ENCODE measurements at regions not wholly inside any gene's neighbourhood (a gene's known extent, or its start where the extent isn't known, plus 50 kb on each side); places are given as distances from the start of the nearest gene placed in this dataset.

DNA sequence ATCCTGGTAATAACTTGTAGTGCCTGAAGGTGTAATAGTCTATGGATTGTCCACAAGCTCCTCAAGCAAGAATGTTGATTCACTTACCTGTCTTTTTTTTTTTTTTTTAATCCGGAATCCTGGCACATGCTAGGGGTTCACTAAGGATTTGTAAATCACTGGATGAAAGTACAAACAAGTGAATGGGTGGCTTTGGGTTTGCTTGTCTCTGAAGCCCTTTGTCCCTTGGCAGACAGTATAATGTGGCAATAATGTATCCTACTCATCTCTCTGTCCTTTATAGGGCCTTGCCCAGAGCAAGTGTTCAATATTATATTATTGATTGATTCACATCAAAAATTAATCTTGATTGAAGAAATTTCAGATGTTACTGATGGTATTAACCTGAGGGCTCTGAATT is 334.0 kb upstream of the CPEB2 start:
- no peak for DNase-seq

DNA sequence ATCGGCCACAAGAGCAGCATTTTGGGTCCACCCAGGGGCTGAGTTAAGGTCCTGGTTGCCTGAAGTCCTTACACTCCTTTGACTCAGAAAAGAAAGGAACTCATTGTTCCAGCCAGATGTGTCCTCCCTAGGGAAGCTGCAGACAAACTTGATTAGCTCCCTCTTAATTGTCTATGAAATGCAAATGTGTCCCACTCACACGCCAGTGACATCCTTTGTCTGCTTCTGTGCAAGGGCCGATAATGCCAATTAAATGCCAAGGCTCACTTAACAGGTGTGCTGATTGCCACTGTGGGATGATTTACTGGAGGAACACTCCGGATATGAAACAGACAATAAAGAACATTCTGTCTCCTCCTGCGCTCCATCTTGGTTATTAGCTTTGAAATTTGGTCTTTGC is 332.9 kb upstream of the CPEB2 start:
- no peak for DNase-seq

DNA sequence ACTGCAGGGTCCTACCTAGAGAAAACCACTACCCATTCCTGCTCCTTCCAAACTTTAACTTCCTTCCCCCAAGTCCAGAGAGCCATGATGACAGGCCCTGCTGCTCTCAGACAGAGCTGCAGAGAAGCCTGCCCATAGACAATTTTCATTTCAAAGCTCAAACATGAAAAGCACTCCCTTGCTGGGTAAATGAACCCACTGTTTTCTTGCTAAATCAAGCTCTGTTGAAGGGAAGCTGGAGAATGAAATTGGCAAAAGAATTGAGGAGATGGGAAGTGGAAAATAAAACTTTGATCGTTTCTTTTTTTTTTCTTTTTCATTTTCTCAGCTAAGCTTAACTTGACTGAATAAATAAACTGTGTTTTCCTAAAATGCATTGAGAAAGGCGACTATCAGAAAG is 331.1 kb upstream of the CPEB2 start:
- no peak for DNase-seq

DNA sequence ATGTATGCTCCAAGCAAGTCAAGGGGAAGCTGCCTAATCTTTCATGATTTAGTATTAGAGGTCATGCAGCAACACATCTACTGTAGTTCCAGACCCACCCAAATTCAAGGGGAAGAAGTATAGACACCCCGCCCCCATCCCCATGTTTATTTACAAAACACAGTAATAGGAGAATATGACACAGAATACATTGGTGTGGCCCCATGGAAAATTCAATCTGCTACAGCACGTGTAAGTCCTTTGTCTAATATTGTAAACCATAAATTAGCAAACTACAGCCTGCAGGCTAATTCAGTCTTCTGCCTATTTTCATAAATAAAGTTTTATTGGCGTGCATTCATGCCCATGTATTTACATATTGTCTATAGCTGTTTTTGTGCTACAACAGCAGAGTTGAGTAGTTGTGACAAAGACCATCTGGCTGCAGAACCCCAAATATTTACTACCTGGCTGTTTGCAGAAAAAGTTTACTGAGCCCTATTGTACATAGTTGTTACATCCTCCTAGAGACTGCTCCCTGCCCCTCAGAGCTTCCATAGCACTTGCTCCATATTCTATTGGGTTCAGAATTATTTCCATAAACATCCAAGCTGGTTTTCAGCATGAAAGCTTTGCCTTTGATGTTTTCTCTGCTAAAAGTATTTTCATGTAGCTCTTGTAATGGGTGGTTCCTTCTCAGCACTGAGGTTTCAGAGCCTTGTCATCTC is 326.8 kb upstream of the CPEB2 start:
- DNase-seq, result no peak

DNA sequence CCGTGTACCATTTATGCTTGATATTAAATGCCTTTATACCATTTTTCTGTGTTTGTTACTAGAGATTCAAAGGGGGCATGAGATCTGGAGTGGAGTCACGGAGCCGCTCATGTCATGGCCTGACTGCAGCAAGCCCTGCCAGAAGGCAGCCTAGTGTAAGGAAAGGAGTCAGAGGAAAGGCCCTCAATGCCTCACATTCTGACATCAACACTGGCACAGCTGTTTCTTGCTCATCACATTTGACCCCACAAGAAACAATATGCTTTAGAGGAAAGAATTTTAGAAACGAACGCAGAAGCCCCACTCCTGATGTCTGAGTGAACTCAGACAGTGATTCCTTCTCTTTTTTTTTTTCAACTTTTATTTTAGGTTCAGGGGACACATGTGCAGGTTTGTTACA is 322.4 kb upstream of the CPEB2 start:
- DNase-seq, result no peak

DNA sequence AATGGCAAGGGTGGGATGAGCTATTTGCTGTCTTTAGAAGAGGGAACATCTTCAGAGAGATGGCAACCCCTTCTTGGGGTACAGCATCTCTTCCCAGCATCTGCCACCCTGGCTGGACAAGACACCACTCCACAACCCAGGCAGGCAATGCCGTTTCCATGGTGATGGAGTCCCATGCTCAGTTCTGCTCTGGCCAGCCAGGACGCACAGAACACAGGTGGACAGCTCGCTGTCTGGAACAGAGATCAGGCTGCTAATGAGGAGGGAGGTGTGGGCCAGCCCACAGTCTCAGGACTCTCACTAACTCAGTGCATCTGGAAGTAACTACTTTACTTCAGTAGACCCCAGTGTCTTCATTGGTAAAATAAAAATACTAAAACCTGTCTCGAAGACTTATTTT is 321.0 kb upstream of the CPEB2 start:
- DNase-seq, result no peak

DNA sequence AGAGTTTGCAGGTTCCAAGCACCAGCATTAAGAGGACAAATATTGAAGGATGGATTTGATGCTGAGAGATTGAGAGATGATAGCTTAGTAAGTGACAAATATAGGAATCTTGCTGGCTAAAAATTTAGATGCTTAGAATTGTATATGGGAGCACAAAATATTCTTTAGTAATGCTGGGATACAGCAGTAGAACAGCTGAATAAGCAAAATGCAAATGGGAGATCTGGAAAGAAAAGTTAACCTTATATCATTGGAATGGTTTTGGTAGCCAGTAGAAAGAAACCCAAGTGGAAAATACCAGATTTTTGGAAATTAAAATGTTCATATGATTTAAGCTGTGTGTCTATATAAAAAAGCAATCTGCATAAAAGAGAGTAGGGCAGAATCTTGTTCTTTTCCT is 308.6 kb upstream of the CPEB2 start:
- no peak for DNase-seq

DNA sequence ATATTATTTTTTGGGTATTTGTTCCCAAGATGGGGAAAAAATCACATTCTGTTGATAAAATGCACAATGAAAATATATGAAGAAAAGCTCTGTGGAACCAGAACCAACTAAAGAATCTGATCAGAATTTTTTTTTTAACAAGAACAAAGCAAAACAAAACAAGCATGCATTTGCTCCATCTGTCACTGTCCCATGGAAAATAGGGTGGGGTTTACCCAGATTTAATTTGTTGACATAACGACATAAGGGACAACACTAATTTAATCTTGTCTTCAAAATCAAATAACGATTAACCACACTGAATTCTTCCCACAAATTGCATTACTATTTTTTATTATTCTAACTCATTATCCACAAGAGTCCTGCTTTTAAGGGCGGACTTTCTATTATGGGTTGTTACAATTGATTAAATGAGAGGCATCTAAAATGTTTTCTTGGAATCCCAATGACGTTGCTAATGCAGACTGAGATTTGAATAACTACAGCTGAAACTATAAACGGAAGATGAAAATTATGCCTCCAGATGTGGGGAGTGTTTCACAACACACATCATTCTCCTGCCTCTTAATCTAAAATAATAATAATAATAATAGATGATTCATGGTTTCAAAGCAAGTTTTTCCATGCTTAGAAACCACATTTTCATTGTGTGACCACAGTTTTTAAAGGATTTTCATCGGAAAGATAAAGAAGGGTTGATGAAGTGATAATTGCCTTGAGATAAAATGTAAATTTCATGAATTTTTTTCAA is 307.0 kb upstream of the CPEB2 start:
- DNase-seq, result no peak

DNA sequence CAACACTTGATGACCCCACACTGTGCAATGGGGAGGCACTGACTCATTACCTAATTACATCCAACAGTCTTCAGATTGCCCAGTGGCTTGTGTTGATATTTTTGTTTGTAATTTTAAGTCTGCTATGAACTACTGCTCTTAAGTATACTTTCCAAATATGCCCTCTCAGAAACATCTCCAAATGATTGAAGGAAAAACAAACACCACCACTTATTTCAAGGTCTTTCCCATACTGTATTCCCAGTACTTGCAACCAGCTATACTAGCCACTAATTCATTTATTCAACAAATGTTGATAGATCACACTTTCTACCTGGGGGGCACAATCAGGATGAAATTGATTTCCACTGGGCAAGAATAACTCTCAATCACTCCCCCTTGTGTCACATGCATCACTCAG is 302.2 kb upstream of the CPEB2 start:
- DNase-seq, result no peak

DNA sequence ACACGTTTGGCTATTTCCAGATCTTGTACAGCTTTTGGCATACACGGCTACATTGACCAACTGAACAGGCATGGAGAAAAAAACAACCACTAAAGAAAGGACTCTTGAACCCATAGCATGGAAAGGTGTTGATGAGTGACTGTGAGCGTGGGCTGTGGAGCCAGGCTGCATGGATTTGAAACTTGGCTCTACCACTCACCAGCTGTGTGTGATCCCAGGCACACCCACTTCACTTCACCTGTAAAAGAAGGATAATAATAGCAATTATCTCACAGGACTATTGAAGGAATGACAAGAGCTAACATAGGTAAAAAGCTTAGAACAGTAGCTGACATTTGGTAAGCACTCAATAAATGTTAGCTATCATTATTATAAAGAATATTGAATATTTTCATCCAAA is 301.7 kb upstream of the CPEB2 start:
- DNase-seq, result no peak

DNA sequence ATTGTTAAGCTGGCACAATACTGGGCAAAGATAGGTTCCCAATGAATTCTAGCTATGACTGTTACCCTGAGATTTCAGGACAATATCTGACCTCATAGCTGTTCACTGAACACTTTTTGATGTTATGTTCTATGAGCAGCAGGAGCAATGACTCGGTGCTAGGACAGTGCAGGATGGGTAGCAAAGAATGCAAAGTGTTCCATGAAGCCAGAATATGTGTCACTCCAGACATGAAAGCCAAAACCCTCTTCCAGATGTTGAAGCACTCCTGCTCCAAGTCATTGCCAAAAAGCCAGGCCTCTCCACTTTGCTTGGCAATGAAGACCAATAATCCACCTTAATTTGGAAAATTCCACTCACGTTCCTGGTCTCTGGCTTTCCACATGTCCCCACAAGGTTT is 300.9 kb upstream of the CPEB2 start:
- DNase-seq, result no peak

DNA sequence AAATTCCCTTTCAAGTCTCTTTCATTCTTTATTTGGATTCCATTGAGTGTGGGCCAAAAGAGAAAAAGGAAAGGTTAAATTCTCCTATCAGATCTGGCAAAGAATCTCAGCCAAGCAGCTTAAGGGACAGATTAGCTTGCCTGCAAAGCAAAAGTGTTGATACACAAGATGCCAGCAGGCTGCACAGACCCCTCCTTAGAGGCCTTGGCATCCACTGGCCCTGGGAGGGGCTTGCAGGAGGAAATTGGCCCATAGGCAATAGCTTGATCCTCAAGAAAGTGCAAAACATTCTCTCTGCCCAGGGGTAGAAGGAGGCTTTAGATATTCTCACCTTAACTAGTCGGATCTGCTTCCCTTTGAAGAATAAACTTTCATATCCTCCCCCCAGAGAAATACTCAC is 300.4 kb upstream of the CPEB2 start:
- no peak for DNase-seq

DNA sequence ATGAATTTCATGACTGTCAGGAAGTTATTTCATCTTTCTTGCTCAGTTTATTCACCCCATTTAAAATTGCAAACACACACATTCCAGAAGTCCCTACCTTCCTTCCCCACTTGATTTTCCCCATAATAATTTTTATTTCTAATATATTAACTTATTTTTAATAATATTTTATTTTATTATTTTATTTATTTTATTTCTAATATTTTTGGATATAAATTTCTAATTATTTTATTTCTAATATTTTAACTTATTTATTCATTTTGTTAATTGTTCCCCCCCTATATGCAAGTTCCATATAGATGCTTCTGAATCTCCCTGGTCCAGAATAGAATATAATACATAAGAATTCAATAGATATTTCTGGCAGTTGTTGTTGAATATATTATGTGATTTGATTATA is 293.7 kb upstream of the CPEB2 start:
- DNase-seq, result no peak

DNA sequence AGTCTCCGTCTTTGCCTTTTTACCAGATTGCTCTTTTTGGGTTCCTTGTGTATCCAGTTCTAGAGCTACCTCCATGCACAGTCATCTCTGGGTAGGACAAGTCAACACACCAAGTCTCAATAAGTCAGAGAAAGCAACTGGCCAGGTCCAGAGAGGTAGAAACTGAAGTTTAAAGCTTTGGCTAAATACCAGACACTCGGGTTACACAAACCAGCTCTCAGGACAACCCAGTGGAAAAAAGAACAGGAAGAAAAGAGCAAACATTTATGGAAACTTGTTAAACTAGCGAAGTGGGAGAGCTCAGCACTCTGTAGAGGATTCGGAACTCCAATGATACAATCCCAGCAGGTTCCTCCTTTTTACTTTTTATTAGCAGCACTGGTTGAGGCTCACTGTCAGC is 291.0 kb upstream of the CPEB2 start:
- DNase-seq, result no peak

DNA sequence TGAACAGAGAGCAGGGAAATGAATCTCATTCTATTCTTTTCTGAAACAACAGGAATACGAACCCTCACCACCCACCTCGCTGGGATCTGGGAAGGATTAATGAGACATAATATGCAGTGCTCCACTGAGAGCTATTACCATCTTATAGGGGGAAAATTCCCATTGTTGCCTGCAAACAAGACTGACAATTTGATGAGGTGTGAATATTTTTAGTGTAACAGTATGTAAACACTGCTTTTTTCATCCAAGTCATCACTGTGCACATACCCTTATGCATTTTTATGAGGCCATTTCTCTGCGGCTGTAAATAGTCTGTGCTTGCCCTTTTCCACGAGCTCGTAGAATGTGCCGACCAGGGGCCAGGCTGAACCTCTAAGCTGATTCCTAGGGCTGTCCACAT is 285.6 kb upstream of the CPEB2 start:
- DNase-seq, result no peak

DNA sequence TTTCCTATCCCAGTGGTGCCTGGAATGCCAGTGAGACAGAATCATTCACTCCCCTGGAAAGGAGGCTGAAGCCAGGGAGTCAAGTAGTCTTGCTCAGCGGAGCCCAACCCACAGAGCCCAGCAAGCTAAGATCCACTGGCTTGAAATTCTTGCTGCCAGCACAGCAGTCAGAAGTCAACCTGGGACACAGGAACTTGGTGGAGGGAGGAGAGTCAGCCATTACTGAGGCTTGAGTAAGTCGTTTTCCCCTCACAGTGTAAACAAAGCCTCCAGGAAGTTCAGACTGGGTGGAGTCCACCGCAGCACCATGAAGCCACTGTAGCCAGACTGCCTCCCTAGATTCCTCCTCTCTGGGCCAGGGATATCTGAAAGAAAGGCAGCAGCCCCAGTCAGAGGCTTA is 283.2 kb upstream of the CPEB2 start:
- peak; percentile 18 for DNase-seq

DNA sequence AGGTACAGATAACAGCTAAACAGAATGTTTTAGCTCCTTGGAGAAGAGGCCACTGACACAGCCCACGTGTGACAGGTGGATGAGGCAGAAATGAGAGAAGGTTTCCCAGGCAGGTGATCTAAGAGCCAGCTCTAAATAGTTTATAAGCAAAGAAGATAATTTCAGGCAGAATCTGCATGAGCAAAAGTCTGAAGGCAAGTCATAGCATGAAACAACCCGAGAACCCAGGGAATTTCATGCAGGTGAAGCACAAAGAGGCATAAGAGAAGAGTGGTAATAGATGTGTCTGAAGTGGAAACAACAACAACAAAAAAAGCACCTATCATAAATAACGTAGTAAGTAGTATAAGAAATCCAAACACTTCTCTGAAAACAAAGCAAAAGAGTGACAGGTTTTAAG is 275.8 kb upstream of the CPEB2 start:
- no peak for DNase-seq

DNA sequence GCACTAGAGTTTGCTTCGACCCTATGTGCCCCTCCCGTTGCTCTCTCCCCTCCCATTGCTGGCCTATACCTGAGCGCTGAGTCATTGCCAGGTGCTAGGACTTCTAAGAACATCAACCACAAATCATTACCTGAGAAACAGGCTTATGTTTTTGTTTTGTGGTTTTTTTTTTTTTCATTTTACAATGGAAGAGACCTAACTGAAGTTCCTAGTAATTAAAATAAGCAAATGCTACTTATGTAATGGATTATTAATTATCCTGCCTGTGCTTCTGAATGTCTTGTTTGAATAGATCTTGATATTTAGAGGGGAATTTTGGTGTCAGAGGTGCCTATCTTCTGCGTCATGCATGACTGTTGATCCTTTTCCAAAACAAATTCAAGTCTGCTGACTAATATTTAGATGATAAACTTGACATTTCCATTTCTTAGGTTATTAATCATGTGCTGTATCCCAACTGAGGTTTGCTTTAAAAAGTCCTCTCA is 275.4 kb upstream of the CPEB2 start:
- peak; percentile 6 for DNase-seq

DNA sequence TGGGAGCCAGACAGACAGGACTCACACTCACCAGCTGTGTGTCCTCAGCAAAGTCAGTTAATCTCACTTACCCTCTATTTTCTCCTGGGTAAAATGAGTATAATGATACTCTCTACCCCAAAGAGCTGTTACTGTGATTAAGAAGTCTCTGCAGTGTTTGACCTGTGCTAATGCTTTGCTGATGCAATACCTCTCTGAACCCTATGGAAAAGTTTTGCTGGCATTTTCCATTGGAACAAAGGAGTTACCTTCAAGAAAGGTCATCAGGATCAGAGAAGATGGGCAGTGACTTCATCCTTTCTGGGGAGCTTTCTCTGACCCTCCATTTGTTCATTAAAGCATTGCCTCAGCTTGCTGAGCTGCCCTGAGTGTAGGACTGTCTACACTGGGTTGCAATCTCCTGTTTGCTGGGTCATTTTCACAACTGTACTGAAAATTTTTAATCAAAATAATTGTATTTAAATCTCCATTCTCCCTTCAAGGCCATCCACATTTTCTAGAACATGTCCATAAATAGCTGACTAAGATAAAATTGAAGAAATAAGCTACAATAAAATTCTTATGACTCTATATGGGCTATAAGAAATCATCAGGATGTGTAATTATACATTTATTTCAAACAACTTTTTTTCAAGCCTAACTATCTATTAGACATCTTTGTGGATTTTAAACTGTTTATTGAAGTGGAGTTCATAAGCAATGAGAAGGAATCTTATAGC is 272.8 kb upstream of the CPEB2 start:
- DNase-seq, result no peak

DNA sequence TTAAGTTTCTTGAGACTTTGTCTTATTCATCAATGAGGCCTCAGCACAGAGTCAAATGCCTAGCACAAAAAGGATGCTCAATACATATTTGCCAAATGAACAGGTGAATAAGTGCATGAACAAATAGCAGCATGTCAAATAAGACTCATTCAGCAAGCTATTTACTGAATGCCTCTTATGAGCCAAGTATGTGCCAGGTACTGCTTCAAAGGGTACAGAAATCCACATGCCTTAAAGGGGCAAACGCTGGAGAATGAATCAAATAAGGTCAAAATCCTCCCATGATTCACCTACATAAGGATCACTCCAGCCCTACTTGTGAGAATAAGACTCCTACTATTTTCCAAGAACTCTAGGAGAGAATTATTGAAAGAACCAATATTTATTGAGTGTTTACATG is 260.2 kb upstream of the CPEB2 start:
- DNase-seq, result no peak

DNA sequence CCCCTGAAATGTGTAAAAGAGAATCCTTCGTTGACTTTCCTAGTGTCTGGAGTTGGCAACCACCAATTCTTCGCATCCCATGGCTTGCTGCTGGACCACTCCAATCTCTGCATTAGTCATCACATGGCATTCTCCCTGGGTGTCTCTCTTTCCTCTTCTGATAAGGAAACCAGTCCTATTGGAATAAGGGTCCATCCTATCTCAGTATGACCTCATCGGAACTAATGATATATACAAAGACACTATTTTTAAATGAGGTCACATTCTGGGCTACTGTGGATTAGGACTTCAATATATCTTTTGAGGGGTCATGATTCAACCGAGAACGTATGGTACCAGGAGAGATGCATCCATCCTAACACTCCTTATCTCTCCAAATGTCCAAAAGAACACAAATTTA is 259.1 kb upstream of the CPEB2 start:
- DNase-seq, result no peak

DNA sequence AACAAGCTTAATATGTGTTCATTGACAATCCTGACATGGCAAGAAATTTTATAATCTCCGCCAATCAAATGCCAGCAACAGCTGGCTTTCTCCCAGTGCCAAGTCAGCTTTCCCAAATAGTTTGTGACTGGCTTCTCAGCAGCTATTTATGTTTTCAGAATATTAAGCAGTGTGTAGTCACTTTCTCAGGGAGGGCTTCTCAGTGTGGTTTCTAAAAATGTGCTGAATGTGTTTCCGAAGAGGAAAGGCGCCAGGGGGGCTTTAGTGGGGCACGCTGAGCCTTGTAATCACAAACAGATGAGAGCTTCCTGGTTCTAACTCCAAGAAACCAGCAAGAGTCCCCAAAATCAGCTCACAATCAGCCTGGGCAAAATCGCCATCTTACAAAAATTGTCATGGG is 258.7 kb upstream of the CPEB2 start:
- peak; percentile 36 for DNase-seq

DNA sequence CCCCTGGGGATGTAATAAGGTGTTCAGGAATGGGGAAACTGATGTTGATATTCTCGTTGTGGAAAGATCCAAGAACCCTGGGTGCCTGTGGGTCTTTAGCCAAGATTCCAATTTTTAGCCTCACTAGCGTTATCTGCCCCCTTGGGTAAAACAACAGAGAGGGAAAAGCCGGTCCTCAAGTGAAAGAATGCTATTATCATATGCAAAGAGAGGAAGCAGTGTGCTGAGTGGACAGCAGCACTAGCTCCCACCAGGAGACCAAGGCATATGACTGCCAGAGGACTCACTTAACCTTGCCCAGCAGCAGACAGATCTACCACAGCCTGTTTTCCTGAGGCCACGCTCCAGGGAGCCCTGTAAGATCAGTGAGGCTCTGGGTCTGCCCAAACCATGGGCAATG is 257.9 kb upstream of the CPEB2 start:
- DNase-seq, result no peak

DNA sequence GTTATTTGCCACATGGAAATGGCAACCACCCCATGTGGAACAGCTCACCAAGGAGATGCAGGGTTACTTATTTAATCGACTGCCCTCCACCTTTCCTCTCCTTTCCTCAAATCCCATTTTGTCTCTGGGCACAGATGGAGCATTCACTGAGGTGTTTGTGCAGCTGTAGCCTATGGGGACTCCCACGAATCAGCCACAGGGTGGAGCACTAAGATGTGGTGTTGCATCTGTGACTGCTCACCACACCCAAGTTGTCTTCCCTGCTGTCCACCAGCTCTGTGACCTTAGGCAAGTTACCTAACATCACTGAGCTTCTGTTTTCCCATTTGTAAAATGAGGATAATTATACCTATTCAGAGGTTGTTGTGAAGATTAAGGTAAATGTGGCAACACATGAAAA is 252.4 kb upstream of the CPEB2 start:
- DNase-seq, result no peak
